A673 (cell line): ENCODE measurements at regions not wholly inside any gene's neighbourhood (a gene's known extent, or its start where the extent isn't known, plus 50 kb on each side); places are given as distances from the start of the nearest gene placed in this dataset.

Experiments used
- EZH2 ChIP-seq: fragments of 200-600 bp; sonication (generic); IDR thresholded peaks from 2 replicates; pipeline ENCODE4 v1.6.1; 2017; ENCODE audit warnings: borderline replicate concordance, low read depth, mild to moderate bottlenecking, mixed read lengths, antibody characterized with exemption, low read length; ENCODE audit not compliant: poor library complexity, severe bottlenecking
- TF ChIP-seq, protein P1 (sequence below): fragments of 300-800, 200-600 bp; sonication (generic); conservative IDR thresholded peaks from 2 replicates; pipeline ENCODE4 v1.5.1; 2017; ENCODE audit warnings: low read depth, mild to moderate bottlenecking, antibody characterized with exemption, low read length, moderate library complexity, mixed read lengths

DNA sequence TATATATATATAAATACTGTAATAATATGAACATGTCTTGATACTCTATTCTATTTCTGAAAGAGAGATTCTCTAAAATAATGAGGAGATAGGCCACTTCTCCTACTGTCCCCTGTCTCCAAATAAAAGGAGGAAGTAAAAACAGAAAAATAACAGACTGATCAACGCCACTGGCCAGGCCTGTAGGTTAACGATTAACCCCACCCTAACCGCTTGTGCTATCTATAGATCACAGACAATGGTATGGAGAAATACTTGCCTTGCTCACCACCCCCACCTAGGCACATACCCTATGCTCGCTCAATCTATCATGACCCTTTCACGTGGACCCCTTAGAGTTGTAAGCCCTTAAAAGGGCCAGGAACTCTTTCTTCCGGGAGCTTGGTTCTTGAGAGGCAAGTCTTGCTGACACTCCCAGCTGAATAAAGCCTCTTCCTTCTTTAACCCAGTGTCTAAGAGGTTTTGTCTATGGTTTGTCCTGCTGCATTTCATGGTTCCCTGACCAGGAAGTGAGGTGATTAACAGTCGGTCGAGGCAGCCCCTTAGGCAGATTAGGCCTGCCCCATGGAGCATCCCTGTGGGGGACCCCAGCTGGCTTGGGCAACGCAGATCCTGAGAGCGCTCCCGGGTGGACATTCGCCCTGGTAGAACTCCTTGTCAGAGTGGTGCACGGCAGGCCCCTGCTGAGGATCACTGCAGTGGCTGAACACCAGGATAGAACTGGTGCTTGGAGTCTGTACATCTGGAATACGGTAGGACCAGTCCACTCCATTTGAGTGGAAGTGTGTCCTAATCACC is 521.8 kb upstream of the CNTN3 start:
- TF ChIP-seq EZH2, result no peak
- TF ChIP-seq, protein P1, sequence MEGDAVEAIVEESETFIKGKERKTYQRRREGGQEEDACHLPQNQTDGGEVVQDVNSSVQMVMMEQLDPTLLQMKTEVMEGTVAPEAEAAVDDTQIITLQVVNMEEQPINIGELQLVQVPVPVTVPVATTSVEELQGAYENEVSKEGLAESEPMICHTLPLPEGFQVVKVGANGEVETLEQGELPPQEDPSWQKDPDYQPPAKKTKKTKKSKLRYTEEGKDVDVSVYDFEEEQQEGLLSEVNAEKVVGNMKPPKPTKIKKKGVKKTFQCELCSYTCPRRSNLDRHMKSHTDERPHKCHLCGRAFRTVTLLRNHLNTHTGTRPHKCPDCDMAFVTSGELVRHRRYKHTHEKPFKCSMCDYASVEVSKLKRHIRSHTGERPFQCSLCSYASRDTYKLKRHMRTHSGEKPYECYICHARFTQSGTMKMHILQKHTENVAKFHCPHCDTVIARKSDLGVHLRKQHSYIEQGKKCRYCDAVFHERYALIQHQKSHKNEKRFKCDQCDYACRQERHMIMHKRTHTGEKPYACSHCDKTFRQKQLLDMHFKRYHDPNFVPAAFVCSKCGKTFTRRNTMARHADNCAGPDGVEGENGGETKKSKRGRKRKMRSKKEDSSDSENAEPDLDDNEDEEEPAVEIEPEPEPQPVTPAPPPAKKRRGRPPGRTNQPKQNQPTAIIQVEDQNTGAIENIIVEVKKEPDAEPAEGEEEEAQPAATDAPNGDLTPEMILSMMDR, result no peak
